Fibroblast of lung (primary cell): ENCODE measurements at regions not wholly inside any gene's neighbourhood (a gene's known extent, or its start where the extent isn't known, plus 50 kb on each side); places are given as distances from the start of the nearest gene placed in this dataset.

Experiments
- DNase-seq, 2 donors: peaks; one replicate each; pipeline versions ENCODE4 v3.0.0 to v3.0.0-alpha.2; 2010; ENCODE audit warnings: low read depth in 2 of 2
- H2AFZ ChIP-seq: 2 replicates; pipeline ENCODE4 v1.5.1; 2012; ENCODE audit warnings: low read length, control low read depth, inconsistent platforms
- H3K27ac ChIP-seq: 2 replicates; pipeline ENCODE4 v1.5.1; 2011; ENCODE audit warnings: low read length, control low read depth; ENCODE audit not compliant: insufficient read depth
- H3K27me3 ChIP-seq: 2 replicates; pipeline ENCODE4 v1.5.1; 2011; ENCODE audit warnings: mild to moderate bottlenecking, low read length; ENCODE audit not compliant: control insufficient read depth, insufficient read depth
- H3K36me3 ChIP-seq: 2 replicates; pipeline ENCODE4 v1.5.1; 2011; ENCODE audit warnings: low read length; ENCODE audit not compliant: control insufficient read depth, insufficient read depth
- H3K4me1 ChIP-seq: 2 replicates; pipeline ENCODE4 v1.5.1; 2011; ENCODE audit warnings: low read length; ENCODE audit not compliant: control insufficient read depth, insufficient read depth; ENCODE audit errors: extremely low read depth
- H3K4me2 ChIP-seq: 2 replicates; pipeline ENCODE4 v1.5.1; 2011; ENCODE audit warnings: low read length, control low read depth; ENCODE audit not compliant: insufficient read depth; ENCODE audit errors: extremely low read depth
- H3K4me3 ChIP-seq, 4 experiments: fragments of 200-600 bp in 1 of 4; sonication (generic) in 1 of 4; replicated peaks in 1 of 4; 2 replicates each; pipeline ENCODE4 v1.5.1; 2011 to 2016; ENCODE audit warnings: low read length in 4 of 4, low read depth in 3 of 4, mild to moderate bottlenecking in 3 of 4, control low read depth in 2 of 4, inconsistent platforms in 1 of 4, mixed read lengths in 1 of 4; ENCODE audit not compliant: insufficient read depth in 1 of 4; ENCODE audit errors: control extremely low read depth in 1 of 4
- H3K79me2 ChIP-seq: 2 replicates; pipeline ENCODE4 v1.5.1; 2012; ENCODE audit warnings: mild to moderate bottlenecking, low read length, inconsistent platforms; ENCODE audit not compliant: control insufficient read depth, insufficient read depth
- H3K9ac ChIP-seq: 2 replicates; pipeline ENCODE4 v1.5.1; 2011; ENCODE audit warnings: mild to moderate bottlenecking, low read length, control low read depth; ENCODE audit not compliant: insufficient read depth
- H3K9me3 ChIP-seq: 2 replicates; pipeline ENCODE4 v1.5.1; 2012; ENCODE audit warnings: low read depth, low read length; ENCODE audit not compliant: control insufficient read depth, insufficient read depth
- H4K20me1 ChIP-seq: 2 replicates; pipeline ENCODE4 v1.5.1; 2011; ENCODE audit warnings: low read length; ENCODE audit not compliant: control insufficient read depth, insufficient read depth; ENCODE audit errors: extremely low read depth
- CTCF ChIP-seq, 2 donors: IDR thresholded peaks in 1 of 2; conservative IDR thresholded peaks in 1 of 2; 1 replicate in 1 of 2; 2 replicates in 1 of 2; pipeline ENCODE4 v1.5.1; 2011 to 2012; ENCODE audit warnings: low read length in 2 of 2, control low read depth in 1 of 2, inconsistent platforms in 1 of 2, low read depth in 1 of 2, mild to moderate bottlenecking in 1 of 2
- EZH2 ChIP-seq: IDR thresholded peaks from 2 replicates; pipeline ENCODE4 v1.5.1; 2012; ENCODE audit warnings: low read length, control low read depth, mild to moderate bottlenecking; ENCODE audit errors: missing control alignments

- Histone ChIP-seq H3K9ac (no peak overlapping the region), H4K20me1 (no peaks in the 10 kb centered on the region), H3K27me3 (peaks cover 3% of the 10 kb centered on the region), H3K36me3 (no peaks in the 10 kb centered on the region), H3K4me1 (no peaks in the 10 kb centered on the region), H3K9me3 (no peaks in the 10 kb centered on the region), H2AFZ (no peak overlapping the region), H3K4me3 (no peak overlapping the region), H3K4me2 (no peak overlapping the region), H3K79me2 (no peaks in the 10 kb centered on the region), H3K27ac (no peak overlapping the region)
- TF ChIP-seq EZH2, result no peak
- no peak for TF ChIP-seq CTCF (conservative IDR thresholded peaks at IDR 0.05 in 1 of 2, IDR thresholded peaks at IDR 0.05 in 1 of 2; ENCODE audit: low read depth in 1 of 2, low read length in 2 of 2)
- DNase-seq, result no peak
These were observed 169.8 kb downstream of the ANKRD60 start for GRCh38 chr20:58058421-58059259.

- no peak overlapping the region for H2AFZ ChIP-seq
- TF ChIP-seq EZH2, result no peak
- H3K4me3 ChIP-seq, result no peak overlapping the region
- no peaks in the 10 kb centered on the region for H3K4me1 ChIP-seq
- no peak overlapping the region for H3K9ac ChIP-seq
- no peak overlapping the region for H3K4me2 ChIP-seq
- no peaks in the 10 kb centered on the region for H4K20me1 ChIP-seq
- H3K9me3 ChIP-seq, result no peaks in the 10 kb centered on the region
- H3K36me3 ChIP-seq, result no peaks in the 10 kb centered on the region
- no peak for DNase-seq
- H3K27ac ChIP-seq, result no peak overlapping the region
- H3K79me2 ChIP-seq, result no peaks in the 10 kb centered on the region
- H3K27me3 ChIP-seq, result peaks cover 3% of the 10 kb centered on the region
These were observed 171.3 kb downstream of the ANKRD60 start for GRCh38 chr20:58056921-58057686.

GRCh38 chr20:58056021-58056591 lies 172.3 kb downstream of the ANKRD60 start:
- no peak for TF ChIP-seq EZH2
- TF ChIP-seq CTCF (conservative IDR thresholded peaks at IDR 0.05 in 1 of 2, IDR thresholded peaks at IDR 0.05 in 1 of 2; ENCODE audit: low read depth in 1 of 2, low read length in 2 of 2), result no peak
- Histone ChIP-seq H3K4me3 (no peak overlapping the region), H3K4me1 (no peaks in the 10 kb centered on the region), H3K27me3 (peaks cover 3% of the 10 kb centered on the region), H3K27ac (no peak overlapping the region), H3K79me2 (no peaks in the 10 kb centered on the region), H2AFZ (no peak overlapping the region), H3K4me2 (no peak overlapping the region), H3K9ac (no peak overlapping the region), H3K9me3 (no peaks in the 10 kb centered on the region), H4K20me1 (no peaks in the 10 kb centered on the region), H3K36me3 (no peaks in the 10 kb centered on the region)
- DNase-seq, result no peak
